ENCODE measurements at regions not wholly inside any gene's neighbourhood (a gene's known extent, or its start where the extent isn't known, plus 50 kb on each side); places are given as distances from the start of the nearest gene placed in this dataset.

GRCh38 chrX:128335671-128336070 is 283.5 kb upstream of the ACTRT1 start:
- no peaks in the 10 kb centered on the region for H3K36me3 Mint-ChIP-seq (ENCODE audit: low read depth)
- no peak overlapping the region for H3K27ac Mint-ChIP-seq
- peaks cover 4% of the 10 kb centered on the region for H3K9me3 Mint-ChIP-seq
- no peaks in the 10 kb centered on the region for H3K27me3 Mint-ChIP-seq
- ATAC-seq (replicated peaks), result no peak
- no peaks in the 10 kb centered on the region for H3K4me1 Mint-ChIP-seq
- H3K4me3 Mint-ChIP-seq, result no peak overlapping the region

DNA sequence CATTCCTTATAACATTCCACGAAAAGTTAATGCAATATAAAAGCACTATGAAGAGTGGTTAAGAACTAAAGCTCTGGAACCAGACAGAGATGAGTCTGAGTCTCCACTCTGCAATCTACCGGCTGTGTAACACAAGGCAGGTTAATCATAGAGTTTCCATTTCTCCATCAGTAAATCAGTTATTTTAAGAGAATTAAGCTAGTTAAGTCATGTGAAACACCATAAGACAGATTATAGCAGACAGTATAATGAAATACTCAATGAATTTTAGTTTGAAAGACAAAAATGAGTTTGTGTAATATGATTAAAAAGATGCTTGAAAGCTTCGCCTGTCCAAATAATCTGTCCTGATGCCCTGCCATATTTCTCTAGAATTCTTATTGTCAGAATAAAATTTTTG is 282.6 kb upstream of the ACTRT1 start:
- H3K27me3 Mint-ChIP-seq, result no peaks in the 10 kb centered on the region
- no peak overlapping the region for H3K27ac Mint-ChIP-seq
- no peaks in the 10 kb centered on the region for H3K4me1 Mint-ChIP-seq
- no peaks in the 10 kb centered on the region for H3K36me3 Mint-ChIP-seq (ENCODE audit: low read depth)
- ATAC-seq (replicated peaks), result no peak
- no peak overlapping the region for H3K4me3 Mint-ChIP-seq
- peaks cover 4% of the 10 kb centered on the region for H3K9me3 Mint-ChIP-seq

GRCh38 chrX:128310912-128311311 is 258.7 kb upstream of the ACTRT1 start:
- Mint-ChIP-seq H3K27ac (no peak overlapping the region), H3K4me1 (no peaks in the 10 kb centered on the region), H3K36me3 (ENCODE audit: low read depth) (no peaks in the 10 kb centered on the region), H3K27me3 (no peaks in the 10 kb centered on the region), H3K9me3 (peaks cover 5% of the 10 kb centered on the region), H3K4me3 (no peak overlapping the region)
- no peak for ATAC-seq (replicated peaks)

GRCh38 chrX:128309311-128309710 is 257.1 kb upstream of the ACTRT1 start:
- Mint-ChIP-seq H3K4me1 (no peaks in the 10 kb centered on the region), H3K9me3 (peaks cover 5% of the 10 kb centered on the region)
- no peak for ATAC-seq (replicated peaks)

GRCh38 chrX:128294198-128294597 is 242.0 kb upstream of the ACTRT1 start:
- Mint-ChIP-seq H3K9me3 (peaks cover 2% of the 10 kb centered on the region), H3K4me1 (no peaks in the 10 kb centered on the region), H3K27ac (no peak overlapping the region), H3K27me3 (no peaks in the 10 kb centered on the region), H3K36me3 (ENCODE audit: low read depth) (no peaks in the 10 kb centered on the region), H3K4me3 (no peak overlapping the region)
- ATAC-seq (replicated peaks), result no peak

More at GRCh38 chrX:128309311-128309710, 257.1 kb upstream of the ACTRT1 start:
- H3K36me3 Mint-ChIP-seq (ENCODE audit: low read depth), result no peaks in the 10 kb centered on the region
- H3K27ac Mint-ChIP-seq, result no peak overlapping the region
- no peak overlapping the region for H3K4me3 Mint-ChIP-seq
- H3K27me3 Mint-ChIP-seq, result no peaks in the 10 kb centered on the region

- Mint-ChIP-seq H3K4me1 (no peaks in the 10 kb centered on the region), H3K4me3 (no peak overlapping the region), H3K27me3 (no peaks in the 10 kb centered on the region), H3K9me3 (peaks cover 5% of the 10 kb centered on the region), H3K27ac (no peak overlapping the region), H3K36me3 (ENCODE audit: low read depth) (no peaks in the 10 kb centered on the region)
- ATAC-seq (replicated peaks), result no peak
These were observed 235.5 kb upstream of the ACTRT1 start for GRCh38 chrX:128287693-128288092.

DNA sequence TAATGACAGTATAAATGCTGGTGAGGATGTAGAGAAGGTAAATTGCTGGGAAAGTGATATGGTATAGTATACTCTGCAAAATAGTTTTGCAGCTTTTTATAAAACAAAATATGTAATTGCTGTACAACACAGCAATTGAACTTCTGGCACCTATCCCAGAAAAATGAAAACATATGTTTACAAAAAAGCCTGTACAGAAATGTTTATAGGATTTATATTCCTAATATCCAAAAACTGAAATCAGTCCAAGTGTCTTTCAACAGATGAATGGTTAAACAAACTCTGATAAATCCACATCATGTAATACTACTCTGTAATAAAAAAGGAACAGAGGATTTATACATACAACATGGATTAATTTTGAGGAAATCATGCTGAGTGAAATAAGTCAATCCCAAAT is 198.4 kb upstream of the ACTRT1 start:
- Mint-ChIP-seq H3K27me3 (no peaks in the 10 kb centered on the region), H3K4me1 (no peaks in the 10 kb centered on the region), H3K9me3 (no peaks in the 10 kb centered on the region), H3K27ac (no peak overlapping the region), H3K36me3 (ENCODE audit: low read depth) (no peaks in the 10 kb centered on the region), H3K4me3 (no peak overlapping the region)
- ATAC-seq (replicated peaks), result no peak

DNA sequence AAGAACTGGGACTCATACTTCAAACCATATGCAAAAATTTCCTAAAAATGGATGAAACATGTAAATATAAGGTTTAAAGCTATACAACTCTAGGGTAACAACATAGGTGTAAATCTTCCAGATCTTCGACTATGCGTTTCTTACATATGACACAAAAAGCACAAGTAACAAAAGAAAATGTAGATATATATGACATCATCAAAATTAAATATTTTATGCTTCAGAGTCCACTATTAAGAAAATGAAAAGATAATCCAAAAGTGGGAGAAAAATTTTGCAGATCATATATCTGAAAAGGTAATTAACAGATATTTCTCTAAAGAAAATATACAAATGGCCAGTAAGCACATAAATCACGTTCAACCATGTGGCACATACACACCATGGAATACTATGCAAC is 164.2 kb upstream of the ACTRT1 start:
- no peak for ATAC-seq (replicated peaks)
- H3K4me1 Mint-ChIP-seq, result no peaks in the 10 kb centered on the region

DNA sequence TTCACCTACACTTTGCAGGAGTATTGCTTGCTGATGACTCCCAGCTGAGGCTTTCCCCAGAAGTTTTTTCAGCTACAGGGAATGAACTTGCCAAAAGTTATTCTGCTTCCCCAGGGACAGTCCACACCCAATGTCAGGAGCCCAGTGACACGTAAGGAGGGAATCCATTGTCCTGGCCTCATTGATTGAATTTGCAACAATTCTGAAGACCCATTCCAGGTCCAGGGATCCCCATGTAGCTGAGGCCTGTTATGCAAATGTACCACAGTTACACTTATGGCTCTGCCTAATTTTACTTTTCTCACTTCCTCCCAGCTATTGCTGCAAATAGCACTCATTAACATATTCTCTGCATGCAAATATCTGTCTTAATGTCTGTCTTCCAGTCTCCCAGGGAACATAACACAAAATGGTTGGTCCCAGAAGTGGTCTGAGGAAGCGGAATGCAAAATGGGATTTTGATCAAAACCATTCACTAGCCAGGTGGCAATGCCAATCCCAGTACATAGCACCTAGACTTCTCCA is 113.7 kb upstream of the ACTRT1 start:
- Mint-ChIP-seq H3K9me3 (no peaks in the 10 kb centered on the region), H3K27me3 (no peaks in the 10 kb centered on the region), H3K27ac (no peak overlapping the region), H3K4me3 (no peak overlapping the region), H3K36me3 (ENCODE audit: low read depth) (no peaks in the 10 kb centered on the region), H3K4me1 (no peaks in the 10 kb centered on the region)
- no peak for ATAC-seq (replicated peaks)

More for the DNA sequence above, 164.2 kb upstream of the ACTRT1 start:
- Mint-ChIP-seq H3K27ac (no peak overlapping the region), H3K9me3 (peaks cover 4% of the 10 kb centered on the region), H3K36me3 (ENCODE audit: low read depth) (no peaks in the 10 kb centered on the region), H3K27me3 (no peaks in the 10 kb centered on the region), H3K4me3 (no peak overlapping the region)

GRCh38 chrX:128156204-128156603 is 104.0 kb upstream of the ACTRT1 start:
- no peaks in the 10 kb centered on the region for H3K4me1 Mint-ChIP-seq

DNA sequence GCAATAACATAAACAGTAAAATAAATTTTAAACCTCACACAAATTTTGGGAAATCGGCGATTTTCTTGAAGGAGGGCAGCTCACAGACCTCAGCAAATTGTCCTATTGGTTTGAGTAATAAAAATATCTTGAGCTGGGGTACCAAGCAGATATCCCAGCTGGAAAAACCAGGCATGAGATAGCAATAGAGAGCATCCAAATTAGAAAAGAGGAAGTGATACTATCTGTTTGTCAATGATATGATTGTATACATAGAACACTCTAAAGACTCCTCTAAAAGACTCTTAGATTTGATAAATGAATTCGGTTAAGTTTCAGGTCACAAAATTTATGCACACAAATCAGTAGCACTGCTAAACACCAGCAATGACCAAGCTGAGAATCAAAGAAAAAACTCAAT is 90.5 kb upstream of the ACTRT1 start:
- ATAC-seq (replicated peaks), result no peak
- H3K4me1 Mint-ChIP-seq, result no peaks in the 10 kb centered on the region

More at GRCh38 chrX:128156204-128156603, 104.0 kb upstream of the ACTRT1 start:
- Mint-ChIP-seq H3K9me3 (peaks cover 11% of the 10 kb centered on the region), H3K27ac (no peak overlapping the region), H3K27me3 (no peaks in the 10 kb centered on the region), H3K36me3 (ENCODE audit: low read depth) (no peaks in the 10 kb centered on the region), H3K4me3 (no peak overlapping the region)
- no peak for ATAC-seq (replicated peaks)

DNA sequence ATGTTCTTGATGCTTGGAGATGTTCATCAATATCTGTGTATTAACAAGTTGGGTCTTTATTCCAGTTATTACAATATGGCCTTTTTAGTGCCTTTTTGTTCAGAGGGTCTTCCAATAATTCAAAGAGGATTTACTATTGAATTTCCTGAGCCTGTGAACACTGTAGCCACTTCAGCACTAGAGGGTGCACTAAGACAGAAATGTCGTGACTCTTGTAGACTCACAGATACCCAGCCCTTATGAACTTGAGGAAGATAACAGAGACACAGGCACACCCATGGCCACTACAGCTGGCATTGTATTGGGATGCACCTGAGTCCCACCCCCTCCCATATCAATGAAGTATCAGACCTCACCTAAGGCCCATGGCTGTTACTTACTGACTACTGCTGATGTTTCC is 54.4 kb upstream of the ACTRT1 start:
- Mint-ChIP-seq H3K9me3 (no peaks in the 10 kb centered on the region), H3K27me3 (no peaks in the 10 kb centered on the region), H3K36me3 (ENCODE audit: low read depth) (no peaks in the 10 kb centered on the region), H3K27ac (no peak overlapping the region), H3K4me1 (no peaks in the 10 kb centered on the region), H3K4me3 (no peak overlapping the region)
- ATAC-seq (replicated peaks), result no peak

More for the DNA sequence above, 90.5 kb upstream of the ACTRT1 start:
- H3K27ac Mint-ChIP-seq, result no peak overlapping the region
- no peaks in the 10 kb centered on the region for H3K36me3 Mint-ChIP-seq (ENCODE audit: low read depth)
- no peaks in the 10 kb centered on the region for H3K27me3 Mint-ChIP-seq
- H3K4me3 Mint-ChIP-seq, result no peak overlapping the region
- no peaks in the 10 kb centered on the region for H3K9me3 Mint-ChIP-seq

DNA sequence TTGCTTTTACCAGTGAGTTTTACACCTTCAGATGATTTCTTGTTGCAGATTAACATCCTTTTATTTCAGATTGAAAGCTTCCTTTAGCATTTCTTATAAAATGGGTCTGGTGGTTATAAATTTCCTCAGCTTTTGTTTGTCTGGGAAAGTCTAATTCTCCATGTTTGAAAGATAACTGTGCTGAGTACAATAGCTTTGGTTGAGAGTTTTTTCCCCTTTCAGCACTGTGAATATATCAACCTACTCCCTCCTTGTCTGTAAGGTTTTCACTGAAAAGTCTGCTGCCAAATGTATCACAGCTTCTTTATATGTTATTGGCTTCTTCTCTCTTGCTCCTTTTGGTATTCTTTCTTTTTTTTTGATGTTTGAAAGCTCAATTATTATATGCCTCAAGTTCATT is 53.5 kb upstream of the ACTRT1 start:
- no peak overlapping the region for H3K27ac Mint-ChIP-seq
- H3K27me3 Mint-ChIP-seq, result no peaks in the 10 kb centered on the region
- H3K9me3 Mint-ChIP-seq, result no peaks in the 10 kb centered on the region
- H3K4me3 Mint-ChIP-seq, result no peak overlapping the region
- H3K36me3 Mint-ChIP-seq (ENCODE audit: low read depth), result no peaks in the 10 kb centered on the region
- H3K4me1 Mint-ChIP-seq, result no peaks in the 10 kb centered on the region
- ATAC-seq (replicated peaks), result no peak
